Liver (tissue), 8 donors: ENCODE measurements at regions not wholly inside any gene's neighbourhood (a gene's known extent, or its start where the extent isn't known, plus 50 kb on each side); places are given as distances from the start of the nearest gene placed in this dataset.

ENCODE experiments used
- DNase-seq: peaks from one replicate; pipeline ENCODE4 v3.0.0-alpha.2; 2017; ENCODE audit warnings: low spot score
- H3K27ac ChIP-seq, 2 donors: one replicate each; pipeline ENCODE4 v1.7.0; 2013; ENCODE audit warnings: inconsistent platforms in 2 of 2, low read length in 2 of 2, control low read depth in 1 of 2, low read depth in 1 of 2, mild to moderate bottlenecking in 1 of 2
- H3K27me3 ChIP-seq, 4 donors: one replicate each; pipeline versions ENCODE4 v1.6.1 to v1.7.0; 2013; ENCODE audit warnings: low read length in 3 of 4, inconsistent platforms in 1 of 4, mild to moderate bottlenecking in 1 of 4, moderate library complexity in 1 of 4; ENCODE audit not compliant: control insufficient read depth in 4 of 4, insufficient read depth in 4 of 4
- H3K36me3 ChIP-seq, 4 donors: one replicate each; pipeline versions ENCODE4 v1.6.1 to v1.7.0; 2013; ENCODE audit warnings: low read length in 3 of 4, mild to moderate bottlenecking in 3 of 4, low read depth in 1 of 4, moderate library complexity in 1 of 4; ENCODE audit not compliant: control insufficient read depth in 4 of 4, insufficient read depth in 3 of 4
- H3K4me1 ChIP-seq, 4 donors: one replicate each; pipeline versions ENCODE4 v1.6.1 to v1.7.0; 2013; ENCODE audit warnings: low read length in 3 of 4, mild to moderate bottlenecking in 3 of 4, moderate library complexity in 1 of 4; ENCODE audit not compliant: control insufficient read depth in 4 of 4, insufficient read depth in 4 of 4
- H3K4me3 ChIP-seq, 3 donors: one replicate each; pipeline versions ENCODE4 v1.6.1 to v1.7.0; 2013; ENCODE audit warnings: low read length in 3 of 3, control low read depth in 1 of 3, low read depth in 1 of 3, mild to moderate bottlenecking in 1 of 3
- H3K9ac ChIP-seq, 2 donors: one replicate each; pipeline ENCODE4 v1.7.0; 2013; ENCODE audit warnings: low read length in 2 of 2, mild to moderate bottlenecking in 2 of 2, moderate library complexity in 2 of 2, control low read depth in 1 of 2, low read depth in 1 of 2
- H3K9me3 ChIP-seq, 4 donors: one replicate each; pipeline versions ENCODE4 v1.6.1 to v1.7.0; 2013; ENCODE audit warnings: low read length in 3 of 4; ENCODE audit not compliant: control insufficient read depth in 4 of 4
- ATF3 ChIP-seq: IDR thresholded peaks from 2 replicates; pipeline ENCODE4 v1.6.1; 2016; ENCODE audit warnings: antibody characterized with exemption
- EGR1 ChIP-seq, 2 donors: IDR thresholded peaks; 2 replicates each; pipeline ENCODE4 v1.6.1; 2016 to 2018; ENCODE audit warnings: antibody characterized with exemption in 2 of 2, low read depth in 2 of 2
- FOXA1 ChIP-seq: IDR thresholded peaks from 2 replicates; pipeline ENCODE4 v1.6.1; 2016; ENCODE audit warnings: antibody characterized with exemption
- FOXA2 ChIP-seq: IDR thresholded peaks from 2 replicates; pipeline ENCODE4 v1.6.1; 2016; ENCODE audit warnings: antibody characterized with exemption
- GABPA ChIP-seq, 2 donors: IDR thresholded peaks in 1 of 2; conservative IDR thresholded peaks in 1 of 2; 2 replicates each; pipeline ENCODE4 v1.6.1; 2016; ENCODE audit warnings: antibody characterized with exemption in 2 of 2, mild to moderate bottlenecking in 1 of 2, moderate library complexity in 1 of 2
- HNF4A ChIP-seq, 2 donors: conservative IDR thresholded peaks; 2 replicates each; pipeline ENCODE4 v1.6.1; 2016; ENCODE audit warnings: antibody characterized with exemption in 2 of 2, mild to moderate bottlenecking in 2 of 2
- HNF4G ChIP-seq: IDR thresholded peaks from 2 replicates; pipeline ENCODE4 v1.6.1; 2016; ENCODE audit warnings: antibody characterized with exemption
- JUND ChIP-seq, 2 donors: IDR thresholded peaks; 2 replicates each; pipeline ENCODE4 v1.6.1; 2016; ENCODE audit warnings: antibody characterized with exemption in 2 of 2
- NR2F2 ChIP-seq: IDR thresholded peaks from 2 replicates; pipeline ENCODE4 v1.6.1; 2016; ENCODE audit warnings: antibody characterized with exemption
- RAD21 ChIP-seq, 2 donors: IDR thresholded peaks; 2 replicates each; pipeline ENCODE4 v1.6.1; 2016; ENCODE audit warnings: antibody characterized with exemption in 2 of 2, mild to moderate bottlenecking in 2 of 2
- RXRA ChIP-seq, 2 donors: IDR thresholded peaks; 2 replicates each; pipeline ENCODE4 v1.6.1; 2017 to 2018; ENCODE audit warnings: antibody characterized with exemption in 2 of 2, mild to moderate bottlenecking in 1 of 2
- SP1 ChIP-seq: IDR thresholded peaks from 2 replicates; pipeline ENCODE4 v1.6.1; 2018; ENCODE audit warnings: antibody characterized with exemption, mild to moderate bottlenecking
- TAF1 ChIP-seq: conservative IDR thresholded peaks from 2 replicates; pipeline ENCODE4 v1.6.1; 2016; ENCODE audit warnings: antibody characterized with exemption, mild to moderate bottlenecking
- YY1 ChIP-seq: IDR thresholded peaks from 2 replicates; pipeline ENCODE4 v1.6.1; 2016; ENCODE audit warnings: antibody characterized with exemption, mild to moderate bottlenecking
- WGBS: extraction: QIAGEN DNeasy Blood & Tissue Kit; methylation state at CpG from one replicate; pipeline ENCODE4 v1.1.7; 2013; 5-methylcytosine and 5-hydroxymethylcytosine counted together
- TF ChIP-seq, protein P1 (sequence below): IDR thresholded peaks from 2 replicates; pipeline ENCODE4 v1.6.1; 2016; ENCODE audit warnings: antibody characterized with exemption
- TF ChIP-seq, protein P2 (sequence below): IDR thresholded peaks from 2 replicates; pipeline ENCODE4 v1.6.1; 2016; ENCODE audit warnings: antibody characterized with exemption
- TF ChIP-seq, protein P3 (sequence below): IDR thresholded peaks from 2 replicates; pipeline ENCODE4 v1.6.1; 2016; ENCODE audit warnings: antibody characterized with exemption, mild to moderate bottlenecking
- TF ChIP-seq, protein P4 (sequence below): fragments of 150-350 bp; IDR thresholded peaks from 2 replicates; pipeline ENCODE4 v1.5.1; 2017; ENCODE audit warnings: improper control_type of control experiment, low read depth, low read length; ENCODE audit not compliant: missing input control
- donor health status: healthy.
- donor health status: healthy.
- donor health status: healthy.
- donor health status: healthy.
- donor health status: healthy.

DNA sequence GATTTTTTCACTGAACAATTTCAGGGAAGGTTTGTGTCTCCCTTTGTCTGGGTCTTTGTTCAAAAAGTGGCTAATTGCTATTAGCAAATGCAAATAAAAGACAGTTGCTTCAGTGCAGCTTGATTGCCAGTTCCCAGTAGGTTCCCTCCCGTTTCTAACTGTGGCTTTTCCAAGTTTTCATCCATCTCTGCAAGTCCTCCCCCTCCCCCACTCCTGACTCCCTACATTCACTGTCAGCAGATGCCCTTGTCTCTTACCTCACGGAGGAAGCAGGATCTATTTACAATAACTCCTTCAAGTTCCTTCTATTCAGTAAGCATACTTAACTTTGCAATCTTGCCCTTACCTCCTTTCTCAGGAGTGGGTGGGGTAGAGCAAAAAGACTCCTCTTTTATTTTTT, 55.4 kb upstream of the SCEL start:
- no peak for TF ChIP-seq YY1
- no peak for TF ChIP-seq GABPA (IDR thresholded peaks at IDR 0.05 in 1 of 2, conservative IDR thresholded peaks at IDR 0.05 in 1 of 2)
- no peak for TF ChIP-seq RAD21 (IDR thresholded peaks at IDR 0.05)
- no peak for TF ChIP-seq FOXA1
- TF ChIP-seq, protein P1, sequence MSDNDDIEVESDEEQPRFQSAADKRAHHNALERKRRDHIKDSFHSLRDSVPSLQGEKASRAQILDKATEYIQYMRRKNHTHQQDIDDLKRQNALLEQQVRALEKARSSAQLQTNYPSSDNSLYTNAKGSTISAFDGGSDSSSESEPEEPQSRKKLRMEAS: no peak
- no peak for TF ChIP-seq HNF4G
- no peak for TF ChIP-seq RXRA (IDR thresholded peaks at IDR 0.05)
- TF ChIP-seq HNF4A (conservative IDR thresholded peaks at IDR 0.05): no peak
- TF ChIP-seq SP1: no peak
- TF ChIP-seq EGR1 (IDR thresholded peaks at IDR 0.05; ENCODE audit: low read depth in 2 of 2): no peak
- TF ChIP-seq TAF1: no peak
- TF ChIP-seq ATF3: no peak
- no peak for TF ChIP-seq NR2F2
- TF ChIP-seq, protein P2, sequence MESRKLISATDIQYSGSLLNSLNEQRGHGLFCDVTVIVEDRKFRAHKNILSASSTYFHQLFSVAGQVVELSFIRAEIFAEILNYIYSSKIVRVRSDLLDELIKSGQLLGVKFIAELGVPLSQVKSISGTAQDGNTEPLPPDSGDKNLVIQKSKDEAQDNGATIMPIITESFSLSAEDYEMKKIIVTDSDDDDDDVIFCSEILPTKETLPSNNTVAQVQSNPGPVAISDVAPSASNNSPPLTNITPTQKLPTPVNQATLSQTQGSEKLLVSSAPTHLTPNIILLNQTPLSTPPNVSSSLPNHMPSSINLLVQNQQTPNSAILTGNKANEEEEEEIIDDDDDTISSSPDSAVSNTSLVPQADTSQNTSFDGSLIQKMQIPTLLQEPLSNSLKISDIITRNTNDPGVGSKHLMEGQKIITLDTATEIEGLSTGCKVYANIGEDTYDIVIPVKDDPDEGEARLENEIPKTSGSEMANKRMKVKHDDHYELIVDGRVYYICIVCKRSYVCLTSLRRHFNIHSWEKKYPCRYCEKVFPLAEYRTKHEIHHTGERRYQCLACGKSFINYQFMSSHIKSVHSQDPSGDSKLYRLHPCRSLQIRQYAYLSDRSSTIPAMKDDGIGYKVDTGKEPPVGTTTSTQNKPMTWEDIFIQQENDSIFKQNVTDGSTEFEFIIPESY: no peak
- no peak for TF ChIP-seq FOXA2
- Histone ChIP-seq H3K27me3 (no peaks in the 10 kb centered on the region), H3K4me3 (no peak overlapping the region), H3K9me3 (no peaks in the 10 kb centered on the region), H3K9ac (no peak overlapping the region), H3K27ac (no peak overlapping the region), H3K36me3 (no peaks in the 10 kb centered on the region), H3K4me1 (peaks cover 0 to 11% (median 0%) of the 10 kb centered on the region in 4 donors)
- DNase-seq: no peak
- 27% methylated on average over 2 of the region's 2 CpGs for WGBS

DNA sequence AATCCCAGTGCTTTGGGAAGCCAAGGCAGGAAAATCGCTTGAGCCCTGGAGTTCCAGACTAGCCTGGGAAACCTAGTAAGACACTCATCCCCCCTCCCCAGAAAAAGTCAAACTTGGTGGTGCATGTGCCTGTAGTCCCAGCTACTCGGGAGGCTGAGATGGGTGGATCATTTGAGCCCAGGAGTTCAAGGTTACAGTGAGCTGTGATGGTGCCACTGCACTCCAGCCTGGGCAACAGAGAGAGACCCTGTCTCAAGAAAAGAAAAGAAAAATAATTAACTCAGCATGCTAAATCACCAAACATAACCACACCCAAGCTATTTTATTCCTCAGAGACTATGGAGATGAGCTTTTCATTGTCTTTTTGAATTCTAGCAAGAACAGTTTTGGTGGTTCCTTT, 56.2 kb upstream of the SCEL start:
- Histone ChIP-seq H3K27ac (no peak overlapping the region), H3K27me3 (no peaks in the 10 kb centered on the region), H3K9ac (no peak overlapping the region), H3K4me1 (peaks cover 0 to 11% (median 0%) of the 10 kb centered on the region in 4 donors), H3K4me3 (no peak overlapping the region), H3K9me3 (no peaks in the 10 kb centered on the region), H3K36me3 (no peaks in the 10 kb centered on the region)
- no peak for DNase-seq
- TF ChIP-seq GABPA (IDR thresholded peaks at IDR 0.05 in 1 of 2, conservative IDR thresholded peaks at IDR 0.05 in 1 of 2) (no peak), EGR1 (IDR thresholded peaks at IDR 0.05; ENCODE audit: low read depth in 2 of 2) (no peak), RAD21 (IDR thresholded peaks at IDR 0.05) (no peak), SP1 (no peak), FOXA2 (no peak), HNF4G (no peak), ATF3 (no peak), JUND (IDR thresholded peaks at IDR 0.05) (no peak), HNF4A (conservative IDR thresholded peaks at IDR 0.05) (no peak), YY1 (no peak), RXRA (IDR thresholded peaks at IDR 0.05) (no peak), FOXA1 (no peak), NR2F2 (no peak), TAF1 (no peak)
- TF ChIP-seq, protein P3, sequence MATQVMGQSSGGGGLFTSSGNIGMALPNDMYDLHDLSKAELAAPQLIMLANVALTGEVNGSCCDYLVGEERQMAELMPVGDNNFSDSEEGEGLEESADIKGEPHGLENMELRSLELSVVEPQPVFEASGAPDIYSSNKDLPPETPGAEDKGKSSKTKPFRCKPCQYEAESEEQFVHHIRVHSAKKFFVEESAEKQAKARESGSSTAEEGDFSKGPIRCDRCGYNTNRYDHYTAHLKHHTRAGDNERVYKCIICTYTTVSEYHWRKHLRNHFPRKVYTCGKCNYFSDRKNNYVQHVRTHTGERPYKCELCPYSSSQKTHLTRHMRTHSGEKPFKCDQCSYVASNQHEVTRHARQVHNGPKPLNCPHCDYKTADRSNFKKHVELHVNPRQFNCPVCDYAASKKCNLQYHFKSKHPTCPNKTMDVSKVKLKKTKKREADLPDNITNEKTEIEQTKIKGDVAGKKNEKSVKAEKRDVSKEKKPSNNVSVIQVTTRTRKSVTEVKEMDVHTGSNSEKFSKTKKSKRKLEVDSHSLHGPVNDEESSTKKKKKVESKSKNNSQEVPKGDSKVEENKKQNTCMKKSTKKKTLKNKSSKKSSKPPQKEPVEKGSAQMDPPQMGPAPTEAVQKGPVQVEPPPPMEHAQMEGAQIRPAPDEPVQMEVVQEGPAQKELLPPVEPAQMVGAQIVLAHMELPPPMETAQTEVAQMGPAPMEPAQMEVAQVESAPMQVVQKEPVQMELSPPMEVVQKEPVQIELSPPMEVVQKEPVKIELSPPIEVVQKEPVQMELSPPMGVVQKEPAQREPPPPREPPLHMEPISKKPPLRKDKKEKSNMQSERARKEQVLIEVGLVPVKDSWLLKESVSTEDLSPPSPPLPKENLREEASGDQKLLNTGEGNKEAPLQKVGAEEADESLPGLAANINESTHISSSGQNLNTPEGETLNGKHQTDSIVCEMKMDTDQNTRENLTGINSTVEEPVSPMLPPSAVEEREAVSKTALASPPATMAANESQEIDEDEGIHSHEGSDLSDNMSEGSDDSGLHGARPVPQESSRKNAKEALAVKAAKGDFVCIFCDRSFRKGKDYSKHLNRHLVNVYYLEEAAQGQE: no peak
- TF ChIP-seq, protein P2: no peak
- TF ChIP-seq, protein P4, sequence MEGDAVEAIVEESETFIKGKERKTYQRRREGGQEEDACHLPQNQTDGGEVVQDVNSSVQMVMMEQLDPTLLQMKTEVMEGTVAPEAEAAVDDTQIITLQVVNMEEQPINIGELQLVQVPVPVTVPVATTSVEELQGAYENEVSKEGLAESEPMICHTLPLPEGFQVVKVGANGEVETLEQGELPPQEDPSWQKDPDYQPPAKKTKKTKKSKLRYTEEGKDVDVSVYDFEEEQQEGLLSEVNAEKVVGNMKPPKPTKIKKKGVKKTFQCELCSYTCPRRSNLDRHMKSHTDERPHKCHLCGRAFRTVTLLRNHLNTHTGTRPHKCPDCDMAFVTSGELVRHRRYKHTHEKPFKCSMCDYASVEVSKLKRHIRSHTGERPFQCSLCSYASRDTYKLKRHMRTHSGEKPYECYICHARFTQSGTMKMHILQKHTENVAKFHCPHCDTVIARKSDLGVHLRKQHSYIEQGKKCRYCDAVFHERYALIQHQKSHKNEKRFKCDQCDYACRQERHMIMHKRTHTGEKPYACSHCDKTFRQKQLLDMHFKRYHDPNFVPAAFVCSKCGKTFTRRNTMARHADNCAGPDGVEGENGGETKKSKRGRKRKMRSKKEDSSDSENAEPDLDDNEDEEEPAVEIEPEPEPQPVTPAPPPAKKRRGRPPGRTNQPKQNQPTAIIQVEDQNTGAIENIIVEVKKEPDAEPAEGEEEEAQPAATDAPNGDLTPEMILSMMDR: no peak
- TF ChIP-seq, protein P1: no peak
- 69% methylated on average over 2 of the region's 2 CpGs for WGBS
